H1 (cell line): ENCODE measurements at regions not wholly inside any gene's neighbourhood (a gene's known extent, or its start where the extent isn't known, plus 50 kb on each side); places are given as distances from the start of the nearest gene placed in this dataset.

Source experiments
- CTCF ChIA-PET: fragments of 300-600 bp; sonication (Branson Sonifier 250); formaldehyde crosslinking; loops from one replicate; lab custom pipeline; 2021; ENCODE audit not compliant: partially characterized antibody; lab: Charles Lee
- POLR2A ChIA-PET: fragments of 300-600 bp; sonication (Branson Sonifier 250); formaldehyde crosslinking; loops from one replicate; lab custom pipeline; 2021; ENCODE audit warnings: inconsistent platforms; ENCODE audit not compliant: partially characterized antibody; lab: Charles Lee
- DNase-seq, 2 experiments: peaks; one replicate each; pipeline versions ENCODE4 v3.0.0 to v3.0.0-alpha.2; 2010 to 2022; ENCODE audit warnings: low spot score in 2 of 2, low read depth in 1 of 2, mixed read lengths in 1 of 2
- FAIRE-seq: peaks from 2 replicates; lab custom pipeline; 2011; peaks lifted over from hg19 to GRCh38; lab: Jason Lieb, UNC
- H2AFZ ChIP-seq: 2 replicates; pipeline ENCODE4 v1.8.1; 2012; ENCODE audit warnings: low read length, inconsistent platforms
- H2AK5ac ChIP-seq: 2 replicates; pipeline ENCODE4 v1.6.1; 2013; ENCODE audit warnings: low read depth, low read length
- H2BK120ac ChIP-seq: replicated peaks from 2 replicates; pipeline ENCODE3; 2013; ENCODE audit warnings: low read depth, low read length, inconsistent platforms
- H2BK12ac ChIP-seq: 2 replicates; pipeline ENCODE4 v1.6.1; 2013; ENCODE audit warnings: low read depth, low read length
- H2BK15ac ChIP-seq: 2 replicates; pipeline ENCODE4 v1.6.1; 2013; ENCODE audit warnings: low read length
- H2BK20ac ChIP-seq: 2 replicates; pipeline ENCODE4 v1.6.1; 2013; ENCODE audit warnings: low read length
- H2BK5ac ChIP-seq: 2 replicates; pipeline ENCODE4 v1.6.1; 2013; ENCODE audit warnings: low read depth, low read length
- H3K14ac ChIP-seq: 2 replicates; pipeline ENCODE4 v1.6.1; 2013; ENCODE audit warnings: inconsistent platforms; ENCODE audit not compliant: insufficient read length
- H3K18ac ChIP-seq: 2 replicates; pipeline ENCODE4 v1.6.1; 2013; ENCODE audit warnings: low read length; ENCODE audit errors: extremely low read depth
- H3K23ac ChIP-seq: 2 replicates; pipeline ENCODE4 v1.6.1; 2013; ENCODE audit warnings: inconsistent platforms; ENCODE audit not compliant: insufficient read length
- H3K23me2 ChIP-seq: 2 replicates; pipeline ENCODE4 v1.6.1; 2013; ENCODE audit warnings: low read depth, low read length
- H3K27ac ChIP-seq: 2 replicates; pipeline ENCODE4 v1.6.1; 2011; ENCODE audit warnings: low read depth, low read length, inconsistent platforms
- H3K27me3 ChIP-seq, 4 experiments: replicated peaks in 1 of 4; 1 replicate in 1 of 4; 2 replicates in 3 of 4; pipeline versions ENCODE4 v1.6.1 to v1.8.1; 2011 to 2013; ENCODE audit warnings: low read length in 3 of 4, mild to moderate bottlenecking in 3 of 4, inconsistent platforms in 2 of 4, mixed read lengths in 2 of 4, moderate library complexity in 1 of 4; ENCODE audit not compliant: control insufficient read depth in 3 of 4, insufficient read depth in 3 of 4; ENCODE audit errors: extremely low read depth in 1 of 4
- H3K36me3 ChIP-seq, 4 experiments: 2 replicates each; pipeline versions ENCODE4 v1.6.1 to v1.8.1; 2011 to 2013; ENCODE audit warnings: mild to moderate bottlenecking in 4 of 4, low read length in 3 of 4, moderate library complexity in 2 of 4, control low read depth in 1 of 4, inconsistent platforms in 1 of 4; ENCODE audit not compliant: insufficient read depth in 4 of 4, control insufficient read depth in 2 of 4
- H3K4ac ChIP-seq: replicated peaks from 2 replicates; pipeline ENCODE3; 2013; ENCODE audit warnings: low read length, low read depth, mixed read lengths, inconsistent platforms; ENCODE audit not compliant: insufficient read length
- H3K4me1 ChIP-seq, 4 experiments: replicated peaks in 1 of 4; 1 replicate in 1 of 4; 2 replicates in 3 of 4; pipeline versions ENCODE4 v1.6.1 to v1.8.1; 2011 to 2013; ENCODE audit warnings: low read length in 3 of 4, inconsistent platforms in 2 of 4, mixed read lengths in 1 of 4; ENCODE audit not compliant: insufficient read depth in 4 of 4, control insufficient read depth in 3 of 4
- H3K4me2 ChIP-seq, 2 experiments: 2 replicates each; pipeline versions ENCODE4 v1.6.1 to v1.8.1; 2011 to 2013; ENCODE audit warnings: low read depth in 2 of 2, low read length in 2 of 2, control low read depth in 1 of 2, inconsistent platforms in 1 of 2, mild to moderate bottlenecking in 1 of 2; ENCODE audit not compliant: insufficient read depth in 1 of 2
- H3K4me3 ChIP-seq, 4 experiments: fragments of 200-600, 300-600 bp in 1 of 4; sonication (generic), shearing (Covaris generic), sonication (Bioruptor Twin) in 1 of 4; 2 replicates each; pipeline versions ENCODE4 v1.5.1 to v1.8.1; 2011 to 2016; ENCODE audit warnings: low read length in 4 of 4, low read depth in 3 of 4, control low read depth in 2 of 4, inconsistent platforms in 2 of 4, mild to moderate bottlenecking in 2 of 4, mixed read lengths in 1 of 4, moderate library complexity in 1 of 4; ENCODE audit not compliant: insufficient read depth in 2 of 4; ENCODE audit errors: extremely low read depth in 1 of 4
- H3K56ac ChIP-seq: replicated peaks from 2 replicates; pipeline ENCODE3; 2013; ENCODE audit warnings: low read depth, mild to moderate bottlenecking, mixed read lengths, low read length, inconsistent platforms; ENCODE audit not compliant: insufficient read length
- H3K79me1 ChIP-seq: 2 replicates; pipeline ENCODE4 v1.6.1; 2013; ENCODE audit warnings: low read depth, low read length, control low read depth
- H3K79me2 ChIP-seq, 2 experiments: 2 replicates each; pipeline versions ENCODE4 v1.6.1 to v1.8.1; 2012 to 2013; ENCODE audit warnings: low read length in 2 of 2, mild to moderate bottlenecking in 2 of 2, inconsistent platforms in 1 of 2; ENCODE audit not compliant: insufficient read depth in 2 of 2, control insufficient read depth in 1 of 2
- H3K9ac ChIP-seq, 4 experiments: replicated peaks in 1 of 4; 1 replicate in 1 of 4; 2 replicates in 3 of 4; pipeline versions ENCODE4 v1.6.1 to v1.8.1; 2011 to 2013; ENCODE audit warnings: low read depth in 3 of 4, low read length in 3 of 4, control low read depth in 2 of 4, mild to moderate bottlenecking in 2 of 4, moderate library complexity in 2 of 4, inconsistent platforms in 1 of 4; ENCODE audit errors: extremely low read depth in 1 of 4
- H3K9me3 ChIP-seq, 2 experiments: 2 replicates each; pipeline versions ENCODE4 v1.6.1 to v1.8.1; 2012 to 2013; ENCODE audit warnings: mild to moderate bottlenecking in 2 of 2, moderate library complexity in 2 of 2, control low read depth in 1 of 2, inconsistent platforms in 1 of 2, low read depth in 1 of 2, low read length in 1 of 2, mixed read lengths in 1 of 2; ENCODE audit not compliant: insufficient read depth in 2 of 2
- H4K20me1 ChIP-seq, 2 experiments: replicated peaks in 1 of 2; 2 replicates each; pipeline versions ENCODE3 to v1.8.1; 2011 to 2013; ENCODE audit warnings: inconsistent platforms in 2 of 2, low read length in 2 of 2, mild to moderate bottlenecking in 1 of 2; ENCODE audit not compliant: insufficient read depth in 2 of 2, control insufficient read depth in 1 of 2
- H4K5ac ChIP-seq: 2 replicates; pipeline ENCODE4 v1.6.1; 2013; ENCODE audit warnings: low read length, low read depth, mixed read lengths, inconsistent platforms; ENCODE audit not compliant: insufficient read length
- H4K8ac ChIP-seq: 2 replicates; pipeline ENCODE4 v1.8.0; 2013; ENCODE audit warnings: mild to moderate bottlenecking, moderate library complexity, low read length, inconsistent platforms; ENCODE audit not compliant: insufficient read depth; ENCODE audit errors: extremely low read depth
- H4K91ac ChIP-seq: replicated peaks from 2 replicates; pipeline ENCODE3; 2013; ENCODE audit warnings: low read length, mixed read lengths, inconsistent platforms; ENCODE audit not compliant: insufficient read length
- CEBPB ChIP-seq: IDR thresholded peaks from 2 replicates; pipeline ENCODE4 v1.6.1; 2012; ENCODE audit warnings: low read depth, low read length
- CHD2 ChIP-seq: IDR thresholded peaks from 2 replicates; pipeline ENCODE4 v1.6.1; 2012; ENCODE audit warnings: low read length, improper control_type of control experiment
- CTBP2 ChIP-seq: IDR thresholded peaks from 2 replicates; pipeline ENCODE4 v1.7.0; 2011; ENCODE audit warnings: borderline replicate concordance, mild to moderate bottlenecking, moderate library complexity, mixed read lengths, low read length; ENCODE audit not compliant: insufficient read depth, insufficient read length
- EGR1 ChIP-seq: IDR thresholded peaks from 2 replicates; pipeline ENCODE4 v1.6.1; 2011; ENCODE audit warnings: low read depth, low read length, borderline replicate concordance
- GABPA ChIP-seq: IDR thresholded peaks from 2 replicates; pipeline ENCODE4 v1.6.1; 2011; ENCODE audit warnings: mild to moderate bottlenecking, low read length, moderate library complexity, borderline replicate concordance; ENCODE audit not compliant: insufficient read depth
- GTF2F1 ChIP-seq: IDR thresholded peaks from 2 replicates; pipeline ENCODE4 v1.6.1; 2012; ENCODE audit warnings: low read depth, low read length, improper control_type of control experiment, borderline replicate concordance
- RNF2 ChIP-seq: fragments of 200-900, 300-1000 bp; sonication (generic); IDR thresholded peaks from 2 replicates; pipeline ENCODE4 v1.7.1; 2016; ENCODE audit warnings: borderline replicate concordance, low read depth, mild to moderate bottlenecking, antibody characterized with exemption, low read length; ENCODE audit not compliant: poor library complexity, severe bottlenecking; ENCODE audit errors: missing control alignments
- WGBS, 2 experiments: shearing (Covaris generic) in 1 of 2; methylation state at CpG; one replicate each; pipeline versions ENCODE4 v1.1.6 to v1.1.7; 2013 to 2015; ENCODE audit warnings: low lambda C conversion rate in 2 of 2, mixed read lengths in 2 of 2, inconsistent platforms in 1 of 2, low coverage in 1 of 2, missing lambda C conversion rate in 1 of 2; ENCODE audit not compliant: insufficient replicate concordance in 2 of 2, insufficient coverage in 1 of 2, insufficient read length in 1 of 2; ENCODE audit errors: extremely low coverage in 1 of 2, missing lambda C conversion rate in 1 of 2; 5-methylcytosine and 5-hydroxymethylcytosine counted together

GRCh38 chr10:9921544-9921943 is 1096.1 kb upstream of the CELF2 start:
- POLR2A ChIA-PET, result interaction anchor here (1.4 kb wide), 1 partner anchor 10 kb away, joined by 5 read pairs; no protein-coding TSS in a partner anchor
- 74% methylated on average over 4 of the region's 4 CpGs; no CpG with 5 or more reads in 1 of the 2 experiments for WGBS, 2 experiments
- Histone ChIP-seq H3K27ac (no peak overlapping the region), H3K4ac (no peak overlapping the region), H3K14ac (no peak overlapping the region), H3K9ac (no peak overlapping the region), H3K23ac (no peak overlapping the region), H3K18ac (no peak overlapping the region), H3K23me2 (no peaks in the 10 kb centered on the region), H4K91ac (no peak overlapping the region), H3K4me3 (no peak overlapping the region), H2BK20ac (no peak overlapping the region), H4K20me1 (no peaks in the 10 kb centered on the region), H3K4me1 (no peaks in the 10 kb centered on the region), H3K9me3 (no peaks in the 10 kb centered on the region), H3K4me2 (no peak overlapping the region), H4K8ac (no peak overlapping the region), H2AK5ac (no peak overlapping the region), H2BK15ac (no peak overlapping the region), H2BK12ac (no peak overlapping the region), H3K27me3 (no peaks in the 10 kb centered on the region), H2AFZ (no peak overlapping the region), H3K79me2 (no peaks in the 10 kb centered on the region), H3K79me1 (no peaks in the 10 kb centered on the region), H4K5ac (no peak overlapping the region), H2BK5ac (no peak overlapping the region), H2BK120ac (no peak overlapping the region), H3K36me3 (no peaks in the 10 kb centered on the region), H3K56ac (no peak overlapping the region)
- CTCF ChIA-PET, result no interaction called here
- no peak for DNase-seq
- FAIRE-seq, result no peak
- TF ChIP-seq CTBP2 (no peak), CHD2 (no peak), EGR1 (no peak), RNF2 (no peak), GABPA (no peak), CEBPB (no peak), GTF2F1 (no peak)
